ENCODE measurements at regions not wholly inside any gene's neighbourhood (a gene's known extent, or its start where the extent isn't known, plus 50 kb on each side); places are given as distances from the start of the nearest gene placed in this dataset.
"Not testable (repeated sequence)": the region's sequence is repeated elsewhere in the genome, so short reads cannot be mapped to it uniquely, and the experiment has no call there.

GRCh38 chr16:88151129-88151499 lies 199.9 kb downstream of the BANP start:
- H3K27ac Mint-ChIP-seq; H3K9me3 Mint-ChIP-seq; H3K4me1 Mint-ChIP-seq (ENCODE audit: low read depth); H3K4me3 Mint-ChIP-seq (ENCODE audit: low read depth); intact Hi-C loops (cut with micrococcal nuclease); DNase-seq (ENCODE audit: low spot score); H3K36me3 Mint-ChIP-seq (ENCODE audit: low read depth); H3K27me3 Mint-ChIP-seq (ENCODE audit: low read depth): not testable (repeated sequence)

DNA sequence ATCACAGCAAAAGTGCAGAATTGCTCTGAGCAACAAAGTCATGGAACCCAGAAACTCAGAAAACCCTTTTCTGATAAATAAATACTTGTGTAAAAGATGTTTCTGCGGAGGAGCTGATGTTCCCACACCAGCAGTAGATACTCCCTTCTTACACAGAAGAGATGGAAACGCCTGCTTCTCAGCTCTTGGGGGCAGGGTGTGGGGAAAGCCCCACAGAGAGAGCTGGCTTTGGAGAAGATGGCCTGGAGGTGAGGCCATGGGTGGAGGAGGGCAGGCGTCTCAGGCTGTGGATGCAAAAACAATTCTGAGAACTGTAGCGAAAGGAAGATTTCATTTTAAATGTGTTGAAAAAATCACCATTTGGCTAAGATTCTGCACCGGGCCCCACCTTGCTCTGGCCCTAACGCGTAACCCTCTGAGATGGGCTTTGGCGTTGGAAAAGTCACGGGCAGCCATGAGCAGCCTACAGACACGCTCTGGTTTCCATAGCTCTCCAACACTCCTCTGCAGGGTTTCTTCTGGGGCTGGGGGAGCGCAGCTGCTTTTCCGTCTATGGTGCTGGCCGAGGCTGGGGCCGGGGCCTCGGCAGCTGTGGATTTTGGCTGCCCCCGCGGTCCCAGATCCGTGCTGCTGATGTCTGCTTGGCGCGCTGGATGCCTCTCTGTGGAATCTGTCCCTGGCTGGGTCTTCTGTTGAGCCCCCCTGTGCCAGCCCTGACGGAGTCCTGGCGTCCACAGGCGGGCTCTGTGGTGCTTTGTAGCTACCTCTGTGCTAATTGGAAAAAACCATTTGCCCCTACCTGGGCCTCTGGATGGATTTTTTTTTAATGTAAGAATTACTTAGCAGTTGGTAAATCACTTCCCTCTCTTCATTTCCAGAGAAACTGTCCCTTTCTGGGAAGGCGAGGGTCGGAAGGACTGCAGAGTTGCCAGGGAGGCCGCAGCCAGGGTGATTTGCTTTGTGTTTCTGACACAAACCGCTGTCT lies 200.9 kb downstream of the BANP start:
- H3K36me3 Mint-ChIP-seq (ENCODE audit: low read depth); H3K27me3 Mint-ChIP-seq (ENCODE audit: low read depth); intact Hi-C loops (cut with micrococcal nuclease); DNase-seq (ENCODE audit: low spot score); H3K27ac Mint-ChIP-seq; H3K4me3 Mint-ChIP-seq (ENCODE audit: low read depth); H3K4me1 Mint-ChIP-seq (ENCODE audit: low read depth); H3K9me3 Mint-ChIP-seq: not testable (repeated sequence)

DNA sequence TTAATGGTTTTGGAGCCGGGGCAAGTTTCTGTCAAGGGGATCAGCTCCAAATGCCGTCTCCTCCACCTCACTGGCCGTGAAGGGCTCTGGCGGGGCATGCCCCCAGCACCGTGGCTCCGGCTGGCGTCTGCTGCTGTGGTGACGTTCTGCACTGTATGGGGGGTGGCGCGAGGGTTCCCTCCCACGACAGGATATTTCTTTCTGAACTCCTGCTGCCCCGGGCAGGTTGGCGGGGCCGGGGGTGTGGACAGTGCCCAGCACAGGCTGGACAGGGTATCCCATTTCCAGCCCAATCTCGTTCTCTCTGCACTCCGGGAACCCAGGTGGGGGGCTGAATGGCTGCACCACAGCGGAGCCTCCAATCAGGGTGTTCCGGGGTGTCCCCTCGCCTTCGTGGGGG lies 201.6 kb downstream of the BANP start:
- H3K4me3 Mint-ChIP-seq (ENCODE audit: low read depth); H3K4me1 Mint-ChIP-seq (ENCODE audit: low read depth); H3K27me3 Mint-ChIP-seq (ENCODE audit: low read depth); DNase-seq (ENCODE audit: low spot score); H3K27ac Mint-ChIP-seq; H3K36me3 Mint-ChIP-seq (ENCODE audit: low read depth); intact Hi-C loops (cut with micrococcal nuclease); H3K9me3 Mint-ChIP-seq: not testable (repeated sequence)

DNA sequence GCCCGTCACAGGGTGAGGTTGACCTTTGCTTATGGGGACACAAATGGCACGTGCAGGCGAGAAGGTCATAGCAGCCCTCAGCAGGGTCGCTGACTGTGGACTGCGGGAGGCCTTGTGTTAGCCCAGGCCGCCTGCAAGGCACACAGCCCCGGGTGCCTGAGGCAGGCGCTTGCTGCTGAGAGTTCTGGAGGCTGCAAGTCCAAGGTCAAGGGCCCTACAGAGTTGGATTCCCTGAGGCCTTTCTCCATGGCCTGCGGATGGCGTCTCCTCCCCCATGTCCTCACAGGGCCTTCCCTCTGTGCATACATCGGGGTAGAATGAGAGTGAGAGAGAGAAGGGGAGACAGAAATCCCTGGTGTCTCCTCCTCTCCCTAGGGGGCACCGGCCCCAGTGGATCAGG lies 202.3 kb downstream of the BANP start:
- DNase-seq (ENCODE audit: low spot score); H3K27ac Mint-ChIP-seq; H3K4me3 Mint-ChIP-seq (ENCODE audit: low read depth); intact Hi-C loops (cut with micrococcal nuclease); H3K9me3 Mint-ChIP-seq; H3K36me3 Mint-ChIP-seq (ENCODE audit: low read depth); H3K27me3 Mint-ChIP-seq (ENCODE audit: low read depth); H3K4me1 Mint-ChIP-seq (ENCODE audit: low read depth): not testable (repeated sequence)

GRCh38 chr16:88154886-88155285 lies 203.7 kb downstream of the BANP start:
- H3K27ac Mint-ChIP-seq; intact Hi-C loops (cut with micrococcal nuclease); H3K4me3 Mint-ChIP-seq (ENCODE audit: low read depth); H3K27me3 Mint-ChIP-seq (ENCODE audit: low read depth); H3K4me1 Mint-ChIP-seq (ENCODE audit: low read depth); DNase-seq (ENCODE audit: low spot score); H3K9me3 Mint-ChIP-seq; H3K36me3 Mint-ChIP-seq (ENCODE audit: low read depth): not testable (repeated sequence)

DNA sequence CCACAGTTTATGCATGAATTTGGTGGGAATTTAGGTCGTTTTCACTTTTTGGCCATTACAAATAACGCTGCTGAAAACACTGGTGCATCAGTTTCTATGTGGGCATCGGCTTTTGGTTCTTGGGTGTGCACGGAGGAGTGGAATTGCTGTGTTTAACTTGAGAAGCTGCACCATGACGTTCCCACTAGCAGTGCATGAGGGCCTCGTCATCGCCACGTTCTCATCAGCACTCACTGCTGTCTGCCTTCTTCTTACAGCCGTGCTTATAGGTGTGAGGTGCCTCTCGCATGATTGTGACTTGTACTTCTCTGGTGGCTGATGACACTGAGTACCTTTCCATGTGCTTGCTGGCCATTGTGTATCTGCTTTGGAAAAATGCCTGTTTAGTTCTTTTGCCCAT lies 204.4 kb downstream of the BANP start:
- H3K27ac Mint-ChIP-seq; H3K27me3 Mint-ChIP-seq (ENCODE audit: low read depth); DNase-seq (ENCODE audit: low spot score); H3K4me1 Mint-ChIP-seq (ENCODE audit: low read depth); intact Hi-C loops (cut with micrococcal nuclease); H3K9me3 Mint-ChIP-seq; H3K4me3 Mint-ChIP-seq (ENCODE audit: low read depth); H3K36me3 Mint-ChIP-seq (ENCODE audit: low read depth): not testable (repeated sequence)

- not testable (repeated sequence) for H3K9me3 Mint-ChIP-seq
These were observed 205.5 kb downstream of the BANP start for GRCh38 chr16:88156640-88157283.

DNA sequence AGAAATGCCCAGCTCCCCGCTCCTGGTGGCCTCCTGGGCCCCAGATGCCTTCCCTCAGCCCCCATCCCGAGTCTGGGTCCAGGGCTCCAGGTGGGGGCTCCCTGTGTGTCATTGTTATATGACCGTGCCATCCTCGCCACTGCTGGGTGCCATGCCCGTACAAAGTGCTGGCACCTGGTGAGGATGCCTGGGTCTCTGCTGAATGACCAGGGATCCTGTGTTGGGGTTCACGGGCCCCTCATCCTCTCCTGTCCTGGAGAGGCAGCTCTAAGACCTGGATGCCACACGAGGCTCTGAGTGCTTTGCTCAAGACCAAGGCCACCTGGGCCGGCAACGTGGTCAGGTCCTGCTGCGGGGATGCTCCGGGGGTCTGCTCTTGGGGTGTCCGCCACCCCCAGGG lies 206.5 kb downstream of the BANP start:
- H3K4me1 Mint-ChIP-seq (ENCODE audit: low read depth); intact Hi-C loops (cut with micrococcal nuclease); H3K27me3 Mint-ChIP-seq (ENCODE audit: low read depth); H3K36me3 Mint-ChIP-seq (ENCODE audit: low read depth); DNase-seq (ENCODE audit: low spot score); H3K4me3 Mint-ChIP-seq (ENCODE audit: low read depth); H3K9me3 Mint-ChIP-seq; H3K27ac Mint-ChIP-seq: not testable (repeated sequence)

More at GRCh38 chr16:88156640-88157283, 205.5 kb downstream of the BANP start:
- intact Hi-C loops (cut with micrococcal nuclease); H3K27ac Mint-ChIP-seq; H3K4me3 Mint-ChIP-seq (ENCODE audit: low read depth); H3K27me3 Mint-ChIP-seq (ENCODE audit: low read depth); DNase-seq (ENCODE audit: low spot score); H3K4me1 Mint-ChIP-seq (ENCODE audit: low read depth); H3K36me3 Mint-ChIP-seq (ENCODE audit: low read depth): not testable (repeated sequence)

- DNase-seq (ENCODE audit: low spot score); H3K4me1 Mint-ChIP-seq (ENCODE audit: low read depth); H3K27ac Mint-ChIP-seq; H3K4me3 Mint-ChIP-seq (ENCODE audit: low read depth); intact Hi-C loops (cut with micrococcal nuclease); H3K36me3 Mint-ChIP-seq (ENCODE audit: low read depth); H3K9me3 Mint-ChIP-seq; H3K27me3 Mint-ChIP-seq (ENCODE audit: low read depth): not testable (repeated sequence)
These were observed 207.2 kb downstream of the BANP start for GRCh38 chr16:88158256-88159045.

DNA sequence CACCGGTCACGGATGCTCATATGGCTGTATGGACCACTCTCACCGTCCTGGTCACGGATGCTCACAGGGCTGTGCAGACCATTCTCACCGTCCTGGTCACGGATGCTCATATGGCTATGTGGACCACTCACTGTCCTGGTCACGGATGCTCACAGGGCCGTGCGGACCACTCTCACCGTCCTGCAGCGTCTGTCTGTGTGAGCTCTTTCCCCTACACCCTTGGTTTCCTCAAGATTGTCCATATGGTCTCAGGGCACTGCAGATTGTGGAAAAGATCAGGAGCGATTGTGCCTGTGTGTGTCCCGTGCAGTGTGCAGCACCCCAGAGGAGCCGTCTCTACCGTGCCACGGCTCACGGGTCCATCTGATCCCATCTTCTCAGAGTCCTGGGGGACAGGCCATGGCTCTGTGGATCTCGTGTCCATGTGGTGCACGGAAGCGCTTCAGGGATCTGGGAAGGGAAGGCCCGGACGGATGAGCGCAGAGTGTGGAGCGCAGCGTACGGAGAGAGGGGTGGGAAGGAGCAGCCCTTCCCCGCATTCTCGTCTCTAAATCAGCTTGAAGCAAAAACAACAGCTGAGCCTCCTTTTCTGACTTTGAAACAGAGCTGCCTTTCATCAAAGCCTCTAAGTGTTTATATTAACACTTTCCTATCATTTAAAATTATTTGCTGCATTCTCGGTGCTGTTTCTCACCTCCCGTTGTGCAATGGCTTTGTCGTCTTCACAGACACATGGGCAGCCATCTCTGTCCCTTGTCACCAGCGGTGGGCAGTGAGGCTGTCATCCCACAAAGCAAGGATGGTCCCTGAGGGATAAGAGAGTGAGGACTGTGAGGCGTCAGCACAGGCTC lies 208.0 kb downstream of the BANP start:
- H3K4me1 Mint-ChIP-seq (ENCODE audit: low read depth); DNase-seq (ENCODE audit: low spot score); H3K4me3 Mint-ChIP-seq (ENCODE audit: low read depth); H3K27me3 Mint-ChIP-seq (ENCODE audit: low read depth); H3K9me3 Mint-ChIP-seq; H3K27ac Mint-ChIP-seq; H3K36me3 Mint-ChIP-seq (ENCODE audit: low read depth); intact Hi-C loops (cut with micrococcal nuclease): not testable (repeated sequence)

GRCh38 chr16:88159897-88160335 lies 208.7 kb downstream of the BANP start:
- H3K4me1 Mint-ChIP-seq (ENCODE audit: low read depth); DNase-seq (ENCODE audit: low spot score); H3K27ac Mint-ChIP-seq; H3K9me3 Mint-ChIP-seq; H3K4me3 Mint-ChIP-seq (ENCODE audit: low read depth); H3K27me3 Mint-ChIP-seq (ENCODE audit: low read depth); H3K36me3 Mint-ChIP-seq (ENCODE audit: low read depth); intact Hi-C loops (cut with micrococcal nuclease): not testable (repeated sequence)

DNA sequence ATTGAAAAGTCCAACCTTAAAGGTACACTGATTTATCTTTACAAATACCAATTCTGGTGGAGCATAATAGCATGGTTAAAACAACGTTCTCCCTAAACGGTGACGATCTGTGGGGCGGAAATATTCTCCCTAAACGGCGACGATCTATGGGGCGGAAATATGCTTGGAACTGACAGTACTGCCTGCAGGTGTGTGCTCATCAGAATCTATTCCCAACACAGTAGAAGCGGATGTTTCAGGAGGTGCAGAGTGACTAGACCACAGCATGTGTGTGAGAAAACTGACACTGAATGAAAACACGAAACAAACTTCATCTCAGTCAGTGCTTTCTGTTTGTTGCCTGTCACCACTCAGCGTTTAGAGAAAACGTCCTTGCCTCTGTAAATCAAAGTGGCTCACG lies 210.0 kb downstream of the BANP start:
- H3K27ac Mint-ChIP-seq; H3K9me3 Mint-ChIP-seq; intact Hi-C loops (cut with micrococcal nuclease); H3K27me3 Mint-ChIP-seq (ENCODE audit: low read depth); H3K4me3 Mint-ChIP-seq (ENCODE audit: low read depth); DNase-seq (ENCODE audit: low spot score); H3K4me1 Mint-ChIP-seq (ENCODE audit: low read depth); H3K36me3 Mint-ChIP-seq (ENCODE audit: low read depth): not testable (repeated sequence)
